ENCODE measurements at regions not wholly inside any gene's neighbourhood (a gene's known extent, or its start where the extent isn't known, plus 50 kb on each side); places are given as distances from the start of the nearest gene placed in this dataset.

DNA sequence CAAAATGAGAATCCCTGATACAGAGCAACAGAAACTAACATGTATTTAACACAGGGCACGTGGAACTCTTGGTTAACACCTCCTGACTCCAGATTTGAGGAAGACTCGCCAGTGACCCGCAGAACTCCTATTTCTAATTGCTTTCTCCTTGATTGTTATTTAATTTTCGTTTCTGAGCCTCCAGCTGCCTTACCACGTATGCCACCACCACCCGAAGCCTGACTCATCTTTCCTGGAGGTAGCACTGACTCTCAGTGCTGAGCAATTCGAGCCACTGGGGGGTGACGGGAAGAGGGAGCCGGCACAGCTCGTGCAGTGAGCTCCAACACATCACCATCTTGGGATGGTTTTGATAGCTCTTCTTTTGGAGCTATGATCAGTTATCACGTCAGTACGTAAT is 273.9 kb upstream of the MGMT start:
- Mint-ChIP-seq H3K27ac (no peak overlapping the region), H3K9me3 (no peaks in the 10 kb centered on the region), H3K4me3 (no peak overlapping the region), H3K4me1 (ENCODE audit: unreplicated experiment) (no peaks in the 10 kb centered on the region), H3K36me3 (no peaks in the 10 kb centered on the region), H3K27me3 (peaks cover 20% of the 10 kb centered on the region)
- TF ChIP-seq, protein P1, sequence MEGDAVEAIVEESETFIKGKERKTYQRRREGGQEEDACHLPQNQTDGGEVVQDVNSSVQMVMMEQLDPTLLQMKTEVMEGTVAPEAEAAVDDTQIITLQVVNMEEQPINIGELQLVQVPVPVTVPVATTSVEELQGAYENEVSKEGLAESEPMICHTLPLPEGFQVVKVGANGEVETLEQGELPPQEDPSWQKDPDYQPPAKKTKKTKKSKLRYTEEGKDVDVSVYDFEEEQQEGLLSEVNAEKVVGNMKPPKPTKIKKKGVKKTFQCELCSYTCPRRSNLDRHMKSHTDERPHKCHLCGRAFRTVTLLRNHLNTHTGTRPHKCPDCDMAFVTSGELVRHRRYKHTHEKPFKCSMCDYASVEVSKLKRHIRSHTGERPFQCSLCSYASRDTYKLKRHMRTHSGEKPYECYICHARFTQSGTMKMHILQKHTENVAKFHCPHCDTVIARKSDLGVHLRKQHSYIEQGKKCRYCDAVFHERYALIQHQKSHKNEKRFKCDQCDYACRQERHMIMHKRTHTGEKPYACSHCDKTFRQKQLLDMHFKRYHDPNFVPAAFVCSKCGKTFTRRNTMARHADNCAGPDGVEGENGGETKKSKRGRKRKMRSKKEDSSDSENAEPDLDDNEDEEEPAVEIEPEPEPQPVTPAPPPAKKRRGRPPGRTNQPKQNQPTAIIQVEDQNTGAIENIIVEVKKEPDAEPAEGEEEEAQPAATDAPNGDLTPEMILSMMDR (conservative IDR thresholded peaks at IDR 0.05) = no peak
- no peak for DNase-seq (ENCODE audit: extremely low spot score, unreplicated experiment)

DNA sequence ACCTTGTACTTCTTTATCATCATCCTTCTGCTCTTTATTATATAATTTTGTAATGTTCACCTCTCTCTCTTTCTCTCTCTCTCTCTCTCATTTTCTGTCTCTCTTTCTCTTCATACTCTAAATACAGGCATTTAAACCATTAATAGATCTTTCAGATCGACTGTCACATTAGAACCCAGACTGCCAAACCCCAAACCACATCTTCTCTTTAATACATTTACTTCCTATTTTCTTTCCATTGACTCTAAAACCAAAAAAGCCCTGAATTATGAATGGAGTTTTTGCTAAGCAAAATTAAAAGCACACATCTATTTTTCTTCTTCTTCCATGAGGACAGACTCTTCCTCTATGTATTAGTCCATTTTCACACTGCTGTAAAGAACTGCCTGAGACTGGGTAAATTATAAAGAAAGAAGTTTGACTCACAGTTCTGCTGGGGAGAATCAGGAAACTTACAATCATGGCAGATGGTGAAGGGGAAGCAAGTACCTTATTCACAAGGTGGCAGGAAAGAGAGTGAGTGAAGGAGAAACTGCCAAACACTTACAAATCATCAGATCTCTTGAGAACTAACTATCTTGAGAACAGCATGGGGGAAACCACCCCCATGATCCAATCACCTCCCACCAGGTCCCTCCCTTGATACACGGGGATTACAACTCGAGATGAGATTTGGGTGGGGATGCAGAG is 272.7 kb upstream of the MGMT start:
- H3K27ac Mint-ChIP-seq = no peak overlapping the region
- no peak overlapping the region for H3K4me3 Mint-ChIP-seq
- no peaks in the 10 kb centered on the region for H3K4me1 Mint-ChIP-seq (ENCODE audit: unreplicated experiment)
- TF ChIP-seq, protein P1 (conservative IDR thresholded peaks at IDR 0.05) = no peak
- DNase-seq (ENCODE audit: extremely low spot score, unreplicated experiment) = no peak
- H3K36me3 Mint-ChIP-seq = no peaks in the 10 kb centered on the region
- peaks cover 20% of the 10 kb centered on the region for H3K27me3 Mint-ChIP-seq
- no peaks in the 10 kb centered on the region for H3K9me3 Mint-ChIP-seq

DNA sequence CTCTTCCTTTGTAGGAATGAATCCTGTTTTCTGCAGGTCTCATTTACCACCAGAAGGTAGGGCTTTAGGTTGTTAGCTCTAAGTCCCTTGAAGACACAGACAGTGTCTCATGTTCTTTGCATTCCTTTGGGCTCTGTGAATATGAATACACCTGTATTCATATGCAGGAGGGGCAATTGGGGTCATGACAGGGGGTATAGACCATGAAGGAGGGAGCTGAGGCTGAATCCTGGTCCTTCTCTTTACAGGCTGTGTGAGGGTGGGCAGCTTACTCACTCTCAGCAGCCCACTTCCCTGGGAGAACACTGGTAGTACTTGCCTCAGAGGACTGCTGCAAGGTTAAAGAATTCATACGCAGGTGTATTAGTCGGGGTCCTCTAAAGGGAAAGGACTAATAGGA is 267.2 kb upstream of the MGMT start:
- TF ChIP-seq, protein P1 (conservative IDR thresholded peaks at IDR 0.05) = no peak
- Mint-ChIP-seq H3K27me3 (peaks cover 8% of the 10 kb centered on the region), H3K9me3 (peaks cover 6% of the 10 kb centered on the region), H3K4me3 (no peak overlapping the region), H3K27ac (no peak overlapping the region), H3K4me1 (ENCODE audit: unreplicated experiment) (no peaks in the 10 kb centered on the region), H3K36me3 (no peaks in the 10 kb centered on the region)
- no peak for DNase-seq (ENCODE audit: extremely low spot score, unreplicated experiment)

DNA sequence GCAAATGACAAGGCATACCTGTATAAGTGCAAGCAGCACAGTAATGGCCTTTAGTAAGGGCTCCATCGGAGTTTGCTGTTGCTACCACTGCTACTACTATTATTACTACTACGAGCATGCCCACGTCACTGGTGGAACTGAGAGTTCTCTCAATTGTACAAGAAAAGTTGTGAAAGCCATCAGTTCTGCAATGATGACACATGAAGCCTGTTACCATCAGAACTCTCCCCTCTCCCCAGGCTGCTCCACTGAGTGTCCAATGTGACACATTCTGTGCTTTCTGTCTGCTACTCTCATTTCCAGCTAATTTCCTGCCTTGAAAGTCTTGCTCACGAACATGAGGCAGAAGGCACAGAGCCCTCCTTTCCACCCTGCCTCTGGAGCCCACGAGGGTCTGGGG is 263.2 kb upstream of the MGMT start:
- DNase-seq (ENCODE audit: extremely low spot score, unreplicated experiment) = no peak
- H3K4me3 Mint-ChIP-seq = no peak overlapping the region
- TF ChIP-seq, protein P1 (conservative IDR thresholded peaks at IDR 0.05) = no peak
- peaks cover 6% of the 10 kb centered on the region for H3K9me3 Mint-ChIP-seq
- no peaks in the 10 kb centered on the region for H3K36me3 Mint-ChIP-seq
- H3K27me3 Mint-ChIP-seq = peaks cover 6% of the 10 kb centered on the region
- H3K4me1 Mint-ChIP-seq (ENCODE audit: unreplicated experiment) = no peaks in the 10 kb centered on the region
- H3K27ac Mint-ChIP-seq = no peak overlapping the region

DNA sequence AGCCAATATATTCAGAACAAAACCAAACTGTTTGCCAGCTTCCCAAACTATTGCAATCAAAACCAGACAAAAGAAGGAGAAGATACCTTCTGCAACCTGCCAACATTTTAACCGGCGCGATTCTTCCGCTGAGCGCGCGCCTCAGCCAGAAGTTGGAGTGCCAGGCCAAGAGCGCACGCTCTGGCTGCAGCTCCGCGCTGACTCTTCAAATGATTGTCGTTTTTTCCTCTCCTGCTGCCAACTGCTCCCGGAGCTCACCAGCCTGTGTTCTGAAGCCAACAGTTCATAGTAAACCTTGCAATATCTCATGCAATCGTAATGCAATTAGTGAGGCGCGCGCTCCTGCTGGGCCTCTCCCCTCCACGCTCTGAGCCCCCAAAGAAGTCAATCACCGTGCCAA is 259.7 kb upstream of the MGMT start:
- peaks cover 6% of the 10 kb centered on the region for H3K27me3 Mint-ChIP-seq
- DNase-seq (ENCODE audit: extremely low spot score, unreplicated experiment) = no peak
- H3K4me3 Mint-ChIP-seq = no peak overlapping the region
- TF ChIP-seq, protein P1 (conservative IDR thresholded peaks at IDR 0.05) = no peak
- no peaks in the 10 kb centered on the region for H3K4me1 Mint-ChIP-seq (ENCODE audit: unreplicated experiment)
- no peaks in the 10 kb centered on the region for H3K36me3 Mint-ChIP-seq
- H3K9me3 Mint-ChIP-seq = no peaks in the 10 kb centered on the region
- H3K27ac Mint-ChIP-seq = no peak overlapping the region

DNA sequence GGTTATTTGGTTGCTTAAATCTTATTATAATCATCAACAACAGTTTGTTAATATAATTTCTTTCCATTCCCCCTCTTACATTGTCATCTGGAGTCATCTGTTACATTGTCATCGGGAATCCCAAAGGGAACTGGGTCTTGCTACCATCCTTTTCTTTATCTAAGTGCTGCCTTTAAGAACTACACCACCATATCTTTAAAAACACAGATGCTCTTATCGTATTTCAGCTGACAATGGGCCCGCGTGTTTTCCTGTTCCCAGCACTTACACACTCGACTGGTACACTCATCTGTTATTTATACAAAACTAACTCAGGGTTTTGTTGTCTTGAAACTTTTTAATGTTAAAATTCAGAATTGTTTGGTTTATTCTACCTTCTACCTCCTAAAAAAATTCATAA is 256.2 kb upstream of the MGMT start:
- DNase-seq (ENCODE audit: extremely low spot score, unreplicated experiment) = no peak
- Mint-ChIP-seq H3K4me1 (ENCODE audit: unreplicated experiment) (no peaks in the 10 kb centered on the region), H3K9me3 (no peaks in the 10 kb centered on the region), H3K27me3 (no peaks in the 10 kb centered on the region), H3K4me3 (no peak overlapping the region), H3K27ac (no peak overlapping the region), H3K36me3 (no peaks in the 10 kb centered on the region)
- TF ChIP-seq, protein P1 (conservative IDR thresholded peaks at IDR 0.05) = no peak

All from type B pancreatic cell (in vitro differentiated cells).